Left ventricle myocardium inferior (tissue), 1 donor: ENCODE measurements at regions not wholly inside any gene's neighbourhood (a gene's known extent, or its start where the extent isn't known, plus 50 kb on each side); places are given as distances from the start of the nearest gene placed in this dataset.

Source experiments
- DNase-seq: peaks from one replicate; pipeline ENCODE4 v3.0.0-alpha.2; 2020
- H3K27ac ChIP-seq: fragments of 200-600 bp; replicated peaks from 2 replicates; pipeline ENCODE4 v1.8.0; 2021
- H3K27me3 ChIP-seq: fragments of 200-600 bp; 2 replicates; pipeline ENCODE4 v1.8.0; 2021; ENCODE audit warnings: low read depth
- H3K36me3 ChIP-seq: fragments of 200-600 bp; 2 replicates; pipeline ENCODE4 v1.8.0; 2021
- H3K4me1 ChIP-seq: fragments of 200-600 bp; 2 replicates; pipeline ENCODE4 v1.8.0; 2021
- H3K4me3 ChIP-seq: fragments of 200-600 bp; 2 replicates; pipeline ENCODE4 v1.8.0; 2021; ENCODE audit warnings: mild to moderate bottlenecking, moderate library complexity
- H3K9me3 ChIP-seq: fragments of 200-600 bp; replicated peaks from 2 replicates; pipeline ENCODE4 v1.8.0; 2021
- CTCF ChIP-seq: fragments of 200-600 bp; IDR thresholded peaks from 2 replicates; pipeline ENCODE4 v1.8.0; 2021; ENCODE audit warnings: antibody characterized with exemption, mild to moderate bottlenecking, borderline replicate concordance
- intact Hi-C: fragments of 100-400 bp; cut with micrococcal nuclease; formaldehyde crosslinking; loops from one replicate; pipeline ENCODE4 v1.11.0; 2022
- donor health status: DM: no; HTN: yes; CAD: no; lungs with severe emphysema.

GRCh38 chr10:100688201-100688600, 57.2 kb upstream of the PAX2 start:
- intact Hi-C loops = no loop called here

GRCh38 chr10:100693821-100694220, 51.6 kb upstream of the PAX2 start:
- Histone ChIP-seq H3K36me3 (no peaks in the 10 kb centered on the region), H3K4me3 (no peak overlapping the region), H3K27me3 (peaks cover 92% of the 10 kb centered on the region), H3K27ac (no peak overlapping the region), H3K9me3 (no peaks in the 10 kb centered on the region), H3K4me1 (no peaks in the 10 kb centered on the region)
- intact Hi-C loops = no loop called here
- no peak for TF ChIP-seq CTCF
- DNase-seq = no peak

More at GRCh38 chr10:100688201-100688600, 57.2 kb upstream of the PAX2 start:
- H3K36me3 ChIP-seq = no peaks in the 10 kb centered on the region
- H3K4me1 ChIP-seq = no peaks in the 10 kb centered on the region
- no peak overlapping the region for H3K27ac ChIP-seq
- H3K4me3 ChIP-seq = no peak overlapping the region
- peaks cover 100% of the 10 kb centered on the region for H3K27me3 ChIP-seq
- DNase-seq = no peak
- TF ChIP-seq CTCF = no peak
- H3K9me3 ChIP-seq = no peaks in the 10 kb centered on the region
